WTC11 (cell line): ENCODE measurements at regions not wholly inside any gene's neighbourhood (a gene's known extent, or its start where the extent isn't known, plus 50 kb on each side); places are given as distances from the start of the nearest gene placed in this dataset.

ENCODE experiments used
- ATAC-seq: fragments of 200-7000 bp; cut with Tn5 transposase; 2 replicates; pipeline ENCODE4 v1.10.0; 2021; ENCODE audit warnings: mild to moderate bottlenecking, moderate library complexity
- CTCF ChIA-PET: fragments of 300-600 bp; sonication (Branson Sonifier 250); formaldehyde crosslinking; loops from one replicate; lab custom pipeline; 2021; ENCODE audit warnings: antibody characterized with exemption; lab: Charles Lee
- POLR2A ChIA-PET: fragments of 350-600 bp; sonication (Branson Sonifier 250); formaldehyde crosslinking; loops from one replicate; lab custom pipeline; 2021; ENCODE audit warnings: antibody characterized with exemption; lab: Charles Lee
- DNase-seq: peaks from one replicate; pipeline ENCODE4 v3.0.0; 2021; ENCODE audit warnings: low spot score
- H3K27ac Mint-ChIP-seq: 2 replicates; pipeline ENCODE4 v1.8.0; 2021; ENCODE audit warnings: mixed read lengths
- H3K27me3 Mint-ChIP-seq: 2 replicates; pipeline ENCODE4 v1.8.0; 2021; ENCODE audit warnings: low read depth, mild to moderate bottlenecking, moderate library complexity, mixed read lengths
- H3K36me3 Mint-ChIP-seq: 2 replicates; pipeline ENCODE4 v1.8.0; 2021; ENCODE audit warnings: mixed read lengths
- H3K4me1 Mint-ChIP-seq: 2 replicates; pipeline ENCODE4 v1.8.0; 2022; ENCODE audit warnings: mixed read lengths
- H3K4me3 Mint-ChIP-seq: 2 replicates; pipeline ENCODE4 v1.8.0; 2021; ENCODE audit warnings: mild to moderate bottlenecking, moderate library complexity, mixed read lengths
- H3K9me3 Mint-ChIP-seq: 2 replicates; pipeline ENCODE4 v1.8.0; 2021; ENCODE audit warnings: mixed read lengths
- CREM ChIP-seq: sonication (generic); formaldehyde crosslinking; IDR thresholded peaks from 2 replicates; pipeline ENCODE4 v1.8.1; 2022; ENCODE audit warnings: mild to moderate bottlenecking, missing genetic modification reagents, moderate library complexity
- ELF4 ChIP-seq: sonication (generic); formaldehyde crosslinking; IDR thresholded peaks from 2 replicates; pipeline ENCODE4 v1.8.1; 2022; ENCODE audit warnings: low read depth, mild to moderate bottlenecking, moderate library complexity, missing genetic modification reagents
- ESRRA ChIP-seq: sonication (generic); formaldehyde crosslinking; IDR thresholded peaks from 2 replicates; pipeline ENCODE4 v1.8.1; 2022; ENCODE audit warnings: mild to moderate bottlenecking, missing genetic modification reagents, borderline replicate concordance
- FOXK1 ChIP-seq: sonication (generic); formaldehyde crosslinking; IDR thresholded peaks from 2 replicates; pipeline ENCODE4 v1.8.0; 2022; ENCODE audit warnings: mild to moderate bottlenecking, moderate library complexity, missing genetic modification reagents
- GABPB1 ChIP-seq: sonication (generic); formaldehyde crosslinking; IDR thresholded peaks from 2 replicates; pipeline ENCODE4 v1.8.1; 2023; ENCODE audit warnings: mild to moderate bottlenecking, missing genetic modification reagents
- GRHL2 ChIP-seq: fragments of 250-450 bp; sonication (Bioruptor Pico); IDR thresholded peaks from 2 replicates; pipeline ENCODE4 v1.8.0; 2022; ENCODE audit warnings: mild to moderate bottlenecking, moderate library complexity; ENCODE audit not compliant: insufficient replicate concordance, severe bottlenecking
- JUN ChIP-seq: sonication (generic); formaldehyde crosslinking; IDR thresholded peaks from 2 replicates; pipeline ENCODE4 v1.8.0; 2023; ENCODE audit warnings: mild to moderate bottlenecking, missing genetic modification reagents
- MYBL2 ChIP-seq: sonication (generic); formaldehyde crosslinking; IDR thresholded peaks from 2 replicates; pipeline ENCODE4 v1.8.1; 2023; ENCODE audit warnings: mild to moderate bottlenecking, moderate library complexity, missing genetic modification reagents
- NFATC4 ChIP-seq: fragments of 250-450 bp; sonication (Bioruptor Pico); IDR thresholded peaks from 2 replicates; pipeline ENCODE4 v1.9.0; 2021; ENCODE audit warnings: mild to moderate bottlenecking
- OVOL2 ChIP-seq: fragments of 250-450 bp; sonication (Bioruptor Pico); IDR thresholded peaks from 2 replicates; pipeline ENCODE4 v1.9.0; 2021; ENCODE audit warnings: mild to moderate bottlenecking, borderline replicate concordance
- SP1 ChIP-seq: sonication (generic); formaldehyde crosslinking; conservative IDR thresholded peaks from 2 replicates; pipeline ENCODE4 v1.8.1; 2022; ENCODE audit warnings: missing genetic modification reagents
- TEAD4 ChIP-seq: sonication (generic); formaldehyde crosslinking; IDR thresholded peaks from 2 replicates; pipeline ENCODE4 v1.8.0; 2022; ENCODE audit warnings: mild to moderate bottlenecking, missing genetic modification reagents
- TP53 ChIP-seq: sonication (generic); formaldehyde crosslinking; IDR thresholded peaks from 2 replicates; pipeline ENCODE4 v1.8.1; 2023; ENCODE audit warnings: mild to moderate bottlenecking, missing genetic modification reagents
- ZNF138 ChIP-seq: sonication (generic); formaldehyde crosslinking; conservative IDR thresholded peaks from 2 replicates; pipeline ENCODE4 v1.8.1; 2022; ENCODE audit warnings: mild to moderate bottlenecking, moderate library complexity, missing genetic modification reagents
- ZNF416 ChIP-seq: fragments of 250-450 bp; sonication (Bioruptor Pico); IDR thresholded peaks from 2 replicates; pipeline ENCODE4 v1.9.0; 2021; ENCODE audit warnings: mild to moderate bottlenecking, inconsistent platforms
- TF ChIP-seq, protein P1 (sequence below): sonication (generic); formaldehyde crosslinking; IDR thresholded peaks from 2 replicates; pipeline ENCODE4 v1.8.1; 2022; ENCODE audit warnings: low read depth, mild to moderate bottlenecking, moderate library complexity, missing genetic modification reagents, borderline replicate concordance
- TF ChIP-seq, protein P2 (sequence below): fragments of 250-450 bp; sonication (Bioruptor Pico); IDR thresholded peaks from 2 replicates; pipeline ENCODE4 v1.9.0; 2021; ENCODE audit warnings: mild to moderate bottlenecking
- TF ChIP-seq, protein P3 (sequence below): sonication (generic); formaldehyde crosslinking; IDR thresholded peaks from 2 replicates; pipeline ENCODE4 v1.8.0; 2022; ENCODE audit warnings: mild to moderate bottlenecking, missing genetic modification reagents
- TF ChIP-seq, protein P4 (sequence below): sonication (generic); formaldehyde crosslinking; IDR thresholded peaks from 2 replicates; pipeline ENCODE4 v1.8.1; 2023; ENCODE audit warnings: mild to moderate bottlenecking, missing genetic modification reagents, moderate library complexity
- TF ChIP-seq, protein P5 (sequence below): fragments of 250-450 bp; sonication (Bioruptor Pico); IDR thresholded peaks from 2 replicates; pipeline ENCODE4 v1.9.0; 2021; ENCODE audit warnings: moderate library complexity, mild to moderate bottlenecking, inconsistent platforms, borderline replicate concordance
- TF ChIP-seq, protein P6 (sequence below): sonication (generic); formaldehyde crosslinking; IDR thresholded peaks from 2 replicates; pipeline ENCODE4 v1.8.1; 2022; ENCODE audit warnings: low read depth, missing genetic modification reagents, borderline replicate concordance
- TF ChIP-seq, protein P7 (sequence below): sonication (generic); formaldehyde crosslinking; conservative IDR thresholded peaks from 2 replicates; pipeline ENCODE4 v1.8.1; 2023; ENCODE audit warnings: mild to moderate bottlenecking, low read depth, missing genetic modification reagents, moderate library complexity
- TF ChIP-seq, protein P8 (sequence below): fragments of 250-450 bp; sonication (Bioruptor Pico); conservative IDR thresholded peaks from 2 replicates; pipeline ENCODE4 v1.9.0; 2021; ENCODE audit warnings: mild to moderate bottlenecking

DNA sequence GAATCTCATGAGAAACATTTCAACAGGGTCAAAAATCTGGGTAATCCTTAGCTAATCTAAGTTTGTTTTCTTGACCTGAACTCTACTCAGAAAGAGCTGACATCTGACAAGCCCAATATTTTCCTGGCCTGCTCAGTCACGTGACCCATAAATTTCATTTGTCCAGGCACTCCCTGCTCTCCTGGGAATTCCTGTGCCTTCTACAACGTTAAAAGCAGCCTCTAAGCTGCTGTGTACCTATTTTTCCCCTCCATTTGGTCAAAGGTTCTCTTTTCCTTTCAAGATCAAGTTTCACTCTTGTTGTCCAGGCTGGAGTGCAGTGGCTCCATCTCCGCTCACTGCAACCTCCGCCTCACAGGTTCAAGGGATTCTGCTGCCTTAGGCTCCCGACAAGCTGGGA, 148.8 kb upstream of the ABCA1 start:
- no peaks in the 10 kb centered on the region for H3K27me3 Mint-ChIP-seq
- TF ChIP-seq CREM (CRISPR knock-in tag) = no peak
- TF ChIP-seq, protein P1, sequence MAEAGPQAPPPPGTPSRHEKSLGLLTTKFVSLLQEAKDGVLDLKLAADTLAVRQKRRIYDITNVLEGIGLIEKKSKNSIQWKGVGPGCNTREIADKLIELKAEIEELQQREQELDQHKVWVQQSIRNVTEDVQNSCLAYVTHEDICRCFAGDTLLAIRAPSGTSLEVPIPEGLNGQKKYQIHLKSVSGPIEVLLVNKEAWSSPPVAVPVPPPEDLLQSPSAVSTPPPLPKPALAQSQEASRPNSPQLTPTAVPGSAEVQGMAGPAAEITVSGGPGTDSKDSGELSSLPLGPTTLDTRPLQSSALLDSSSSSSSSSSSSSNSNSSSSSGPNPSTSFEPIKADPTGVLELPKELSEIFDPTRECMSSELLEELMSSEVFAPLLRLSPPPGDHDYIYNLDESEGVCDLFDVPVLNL (CRISPR knock-in tag) = no peak
- TF ChIP-seq, protein P2, sequence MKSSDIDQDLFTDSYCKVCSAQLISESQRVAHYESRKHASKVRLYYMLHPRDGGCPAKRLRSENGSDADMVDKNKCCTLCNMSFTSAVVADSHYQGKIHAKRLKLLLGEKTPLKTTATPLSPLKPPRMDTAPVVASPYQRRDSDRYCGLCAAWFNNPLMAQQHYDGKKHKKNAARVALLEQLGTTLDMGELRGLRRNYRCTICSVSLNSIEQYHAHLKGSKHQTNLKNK = no peak
- TF ChIP-seq, protein P3, sequence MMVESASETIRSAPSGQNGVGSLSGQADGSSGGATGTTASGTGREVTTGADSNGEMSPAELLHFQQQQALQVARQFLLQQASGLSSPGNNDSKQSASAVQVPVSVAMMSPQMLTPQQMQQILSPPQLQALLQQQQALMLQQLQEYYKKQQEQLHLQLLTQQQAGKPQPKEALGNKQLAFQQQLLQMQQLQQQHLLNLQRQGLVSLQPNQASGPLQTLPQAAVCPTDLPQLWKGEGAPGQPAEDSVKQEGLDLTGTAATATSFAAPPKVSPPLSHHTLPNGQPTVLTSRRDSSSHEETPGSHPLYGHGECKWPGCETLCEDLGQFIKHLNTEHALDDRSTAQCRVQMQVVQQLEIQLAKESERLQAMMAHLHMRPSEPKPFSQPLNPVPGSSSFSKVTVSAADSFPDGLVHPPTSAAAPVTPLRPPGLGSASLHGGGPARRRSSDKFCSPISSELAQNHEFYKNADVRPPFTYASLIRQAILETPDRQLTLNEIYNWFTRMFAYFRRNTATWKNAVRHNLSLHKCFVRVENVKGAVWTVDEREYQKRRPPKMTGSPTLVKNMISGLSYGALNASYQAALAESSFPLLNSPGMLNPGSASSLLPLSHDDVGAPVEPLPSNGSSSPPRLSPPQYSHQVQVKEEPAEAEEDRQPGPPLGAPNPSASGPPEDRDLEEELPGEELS (CRISPR knock-in tag) = no peak
- TF ChIP-seq, protein P4, sequence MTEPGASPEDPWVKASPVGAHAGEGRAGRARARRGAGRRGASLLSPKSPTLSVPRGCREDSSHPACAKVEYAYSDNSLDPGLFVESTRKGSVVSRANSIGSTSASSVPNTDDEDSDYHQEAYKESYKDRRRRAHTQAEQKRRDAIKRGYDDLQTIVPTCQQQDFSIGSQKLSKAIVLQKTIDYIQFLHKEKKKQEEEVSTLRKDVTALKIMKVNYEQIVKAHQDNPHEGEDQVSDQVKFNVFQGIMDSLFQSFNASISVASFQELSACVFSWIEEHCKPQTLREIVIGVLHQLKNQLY = no peak
- no peak for TF ChIP-seq ZNF138 (CRISPR knock-in tag)
- TF ChIP-seq, protein P5, sequence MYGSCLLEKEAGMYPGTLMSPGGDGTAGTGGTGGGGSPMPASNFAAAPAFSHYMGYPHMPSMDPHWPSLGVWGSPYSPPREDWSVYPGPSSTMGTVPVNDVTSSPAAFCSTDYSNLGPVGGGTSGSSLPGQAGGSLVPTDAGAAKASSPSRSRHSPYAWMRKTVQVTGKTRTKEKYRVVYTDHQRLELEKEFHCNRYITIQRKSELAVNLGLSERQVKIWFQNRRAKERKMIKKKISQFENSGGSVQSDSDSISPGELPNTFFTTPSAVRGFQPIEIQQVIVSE (CRISPR knock-in tag) = no peak
- no peak for TF ChIP-seq TP53 (CRISPR knock-in tag)
- TF ChIP-seq ESRRA (CRISPR knock-in tag) = no peak
- no peak for TF ChIP-seq TEAD4
- no peak for TF ChIP-seq JUN
- no peak for TF ChIP-seq SP1 (CRISPR knock-in tag)
- TF ChIP-seq NFATC4 (CRISPR knock-in tag) = no peak
- TF ChIP-seq, protein P6, sequence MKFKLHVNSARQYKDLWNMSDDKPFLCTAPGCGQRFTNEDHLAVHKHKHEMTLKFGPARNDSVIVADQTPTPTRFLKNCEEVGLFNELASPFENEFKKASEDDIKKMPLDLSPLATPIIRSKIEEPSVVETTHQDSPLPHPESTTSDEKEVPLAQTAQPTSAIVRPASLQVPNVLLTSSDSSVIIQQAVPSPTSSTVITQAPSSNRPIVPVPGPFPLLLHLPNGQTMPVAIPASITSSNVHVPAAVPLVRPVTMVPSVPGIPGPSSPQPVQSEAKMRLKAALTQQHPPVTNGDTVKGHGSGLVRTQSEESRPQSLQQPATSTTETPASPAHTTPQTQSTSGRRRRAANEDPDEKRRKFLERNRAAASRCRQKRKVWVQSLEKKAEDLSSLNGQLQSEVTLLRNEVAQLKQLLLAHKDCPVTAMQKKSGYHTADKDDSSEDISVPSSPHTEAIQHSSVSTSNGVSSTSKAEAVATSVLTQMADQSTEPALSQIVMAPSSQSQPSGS (CRISPR knock-in tag) = no peak
- TF ChIP-seq OVOL2 (CRISPR knock-in tag) = no peak
- no peak for TF ChIP-seq MYBL2 (CRISPR knock-in tag)
- TF ChIP-seq ZNF416 (CRISPR knock-in tag) = no peak
- TF ChIP-seq GABPB1 (CRISPR knock-in tag) = no peak
- no peaks in the 10 kb centered on the region for H3K36me3 Mint-ChIP-seq
- peaks cover 3% of the 10 kb centered on the region; the same call in 1 of the 2 replicates for H3K9me3 Mint-ChIP-seq
- H3K27ac Mint-ChIP-seq = no peak overlapping the region
- ChIA-PET POLR2A (no interaction called here), CTCF (no interaction called here)
- no peak for DNase-seq
- no peak for ATAC-seq
- H3K4me1 Mint-ChIP-seq = no peaks in the 10 kb centered on the region
- H3K4me3 Mint-ChIP-seq = no peak overlapping the region

DNA sequence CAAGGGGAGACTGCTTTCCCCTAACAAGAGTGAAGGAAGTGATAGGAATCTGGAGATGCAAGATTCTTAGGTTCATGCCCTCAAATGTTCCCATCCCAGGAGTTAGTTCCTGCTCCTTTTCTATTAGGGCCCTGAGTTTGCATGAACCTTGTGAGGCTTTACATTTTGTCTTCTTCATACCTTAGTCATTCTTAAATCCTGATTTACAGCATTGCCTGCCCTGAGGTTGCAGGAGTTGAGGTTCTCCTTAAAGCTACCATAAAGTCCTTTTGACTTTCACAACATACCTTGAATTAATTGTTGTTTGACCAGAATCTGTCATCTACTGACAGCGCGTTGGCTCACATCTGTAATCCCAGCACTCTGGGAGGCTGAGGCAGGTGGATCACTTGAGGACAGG, 151.5 kb upstream of the ABCA1 start:
- ChIA-PET CTCF (interaction anchor here (0.8 kb wide), 1 partner anchor 13 kb away, joined by 3 read pairs; no protein-coding TSS in a partner anchor), POLR2A (no interaction called here)
- H3K27ac Mint-ChIP-seq = no peak overlapping the region
- DNase-seq (no peak), ATAC-seq (no peak)
- H3K27me3 Mint-ChIP-seq = no peaks in the 10 kb centered on the region
- no peaks in the 10 kb centered on the region for H3K36me3 Mint-ChIP-seq
- peaks cover 3% of the 10 kb centered on the region; the same call in 1 of the 2 replicates for H3K9me3 Mint-ChIP-seq
- peaks cover 17% of the 10 kb centered on the region for H3K4me1 Mint-ChIP-seq
- H3K4me3 Mint-ChIP-seq = no peak overlapping the region
- TF ChIP-seq GRHL2 (CRISPR knock-in tag) (no peak), ELF4 (no peak), TEAD4 (no peak), FOXK1 (CRISPR knock-in tag) (no peak)
- TF ChIP-seq, protein P7, sequence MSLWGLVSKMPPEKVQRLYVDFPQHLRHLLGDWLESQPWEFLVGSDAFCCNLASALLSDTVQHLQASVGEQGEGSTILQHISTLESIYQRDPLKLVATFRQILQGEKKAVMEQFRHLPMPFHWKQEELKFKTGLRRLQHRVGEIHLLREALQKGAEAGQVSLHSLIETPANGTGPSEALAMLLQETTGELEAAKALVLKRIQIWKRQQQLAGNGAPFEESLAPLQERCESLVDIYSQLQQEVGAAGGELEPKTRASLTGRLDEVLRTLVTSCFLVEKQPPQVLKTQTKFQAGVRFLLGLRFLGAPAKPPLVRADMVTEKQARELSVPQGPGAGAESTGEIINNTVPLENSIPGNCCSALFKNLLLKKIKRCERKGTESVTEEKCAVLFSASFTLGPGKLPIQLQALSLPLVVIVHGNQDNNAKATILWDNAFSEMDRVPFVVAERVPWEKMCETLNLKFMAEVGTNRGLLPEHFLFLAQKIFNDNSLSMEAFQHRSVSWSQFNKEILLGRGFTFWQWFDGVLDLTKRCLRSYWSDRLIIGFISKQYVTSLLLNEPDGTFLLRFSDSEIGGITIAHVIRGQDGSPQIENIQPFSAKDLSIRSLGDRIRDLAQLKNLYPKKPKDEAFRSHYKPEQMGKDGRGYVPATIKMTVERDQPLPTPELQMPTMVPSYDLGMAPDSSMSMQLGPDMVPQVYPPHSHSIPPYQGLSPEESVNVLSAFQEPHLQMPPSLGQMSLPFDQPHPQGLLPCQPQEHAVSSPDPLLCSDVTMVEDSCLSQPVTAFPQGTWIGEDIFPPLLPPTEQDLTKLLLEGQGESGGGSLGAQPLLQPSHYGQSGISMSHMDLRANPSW = no peak
- TF ChIP-seq, protein P8, sequence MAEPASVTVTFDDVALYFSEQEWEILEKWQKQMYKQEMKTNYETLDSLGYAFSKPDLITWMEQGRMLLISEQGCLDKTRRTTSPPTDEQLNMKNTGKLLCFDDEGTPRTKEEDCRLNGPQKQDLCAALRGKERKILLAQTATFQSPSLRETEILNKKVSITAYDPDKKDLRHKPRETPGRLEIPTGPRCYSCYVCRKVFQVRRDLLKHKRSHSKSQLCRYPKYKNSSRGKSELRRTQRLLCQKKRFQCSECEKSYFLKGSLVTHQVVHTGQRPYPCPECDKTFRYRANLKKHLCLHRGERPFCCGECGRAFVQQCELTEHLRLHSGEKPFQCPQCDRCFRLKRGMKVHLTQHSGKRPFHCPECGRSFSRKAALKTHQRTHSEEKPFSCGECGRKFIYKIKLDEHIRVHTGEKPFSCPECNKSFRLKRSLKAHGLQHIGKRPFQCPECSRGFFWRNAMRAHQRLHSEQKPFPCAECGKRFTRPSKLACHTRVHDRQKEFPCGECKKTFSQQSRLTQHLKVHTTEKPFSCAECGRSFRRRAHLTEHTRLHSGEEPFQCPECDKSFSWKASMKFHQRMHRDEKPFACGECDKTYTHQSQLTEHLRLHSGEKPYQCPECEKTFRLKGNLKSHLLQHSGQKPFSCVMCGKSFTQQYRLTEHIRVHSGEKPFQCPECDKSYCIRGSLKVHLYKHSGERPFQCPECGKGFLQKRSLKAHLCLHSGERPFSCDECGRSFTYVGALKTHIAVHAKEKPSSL (CRISPR knock-in tag) = no peak
